ENCODE measurements at regions not wholly inside any gene's neighbourhood (a gene's known extent, or its start where the extent isn't known, plus 50 kb on each side); places are given as distances from the start of the nearest gene placed in this dataset.

DNA sequence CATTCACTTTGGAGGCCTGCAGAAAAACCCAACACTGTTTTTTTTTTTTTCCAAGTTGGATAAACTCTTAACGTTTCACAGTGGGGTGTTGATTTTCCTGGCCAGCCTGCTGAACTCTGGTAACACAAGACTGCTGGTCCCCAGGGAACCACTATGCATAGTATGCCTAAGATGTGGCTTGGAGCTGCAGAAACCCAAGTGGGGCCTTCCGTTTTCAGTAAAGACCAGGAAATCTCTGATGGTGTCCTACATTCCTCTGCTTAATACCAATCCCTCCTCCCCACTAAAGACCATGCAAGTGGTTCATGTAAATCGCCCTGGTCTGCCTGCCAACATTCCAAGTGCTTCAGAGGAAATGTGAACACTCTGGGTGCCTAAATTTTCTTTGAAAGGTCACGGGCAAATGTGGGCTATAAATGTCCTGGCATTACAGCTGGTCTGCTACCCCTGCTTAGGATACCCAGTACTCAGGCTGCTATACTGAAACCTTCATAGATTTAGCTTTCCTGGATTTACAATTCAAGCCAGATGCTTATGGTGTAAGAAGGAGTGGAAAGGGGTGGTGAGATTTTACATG lies 615.4 kb downstream of the MAFB start:
- H3K27ac ChIP-seq (ENCODE audit: low read length), result no peak overlapping the region
- H3K9ac ChIP-seq (ENCODE audit: low read length), result no peak overlapping the region
- H2AFZ ChIP-seq (ENCODE audit: low read depth, low read length), result no peak overlapping the region
- H3K4me1 ChIP-seq (ENCODE audit: low read length), result no peaks in the 10 kb centered on the region
- H4K20me1 ChIP-seq (ENCODE audit: insufficient read depth, low read length), result no peaks in the 10 kb centered on the region
- no peaks in the 10 kb centered on the region for H3K9me3 ChIP-seq (ENCODE audit: insufficient read depth, low read length)
- no peak for TF ChIP-seq EZH2phosphoT487 (IDR thresholded peaks at IDR 0.05; ENCODE audit: low read depth)
- TF ChIP-seq, protein P1, sequence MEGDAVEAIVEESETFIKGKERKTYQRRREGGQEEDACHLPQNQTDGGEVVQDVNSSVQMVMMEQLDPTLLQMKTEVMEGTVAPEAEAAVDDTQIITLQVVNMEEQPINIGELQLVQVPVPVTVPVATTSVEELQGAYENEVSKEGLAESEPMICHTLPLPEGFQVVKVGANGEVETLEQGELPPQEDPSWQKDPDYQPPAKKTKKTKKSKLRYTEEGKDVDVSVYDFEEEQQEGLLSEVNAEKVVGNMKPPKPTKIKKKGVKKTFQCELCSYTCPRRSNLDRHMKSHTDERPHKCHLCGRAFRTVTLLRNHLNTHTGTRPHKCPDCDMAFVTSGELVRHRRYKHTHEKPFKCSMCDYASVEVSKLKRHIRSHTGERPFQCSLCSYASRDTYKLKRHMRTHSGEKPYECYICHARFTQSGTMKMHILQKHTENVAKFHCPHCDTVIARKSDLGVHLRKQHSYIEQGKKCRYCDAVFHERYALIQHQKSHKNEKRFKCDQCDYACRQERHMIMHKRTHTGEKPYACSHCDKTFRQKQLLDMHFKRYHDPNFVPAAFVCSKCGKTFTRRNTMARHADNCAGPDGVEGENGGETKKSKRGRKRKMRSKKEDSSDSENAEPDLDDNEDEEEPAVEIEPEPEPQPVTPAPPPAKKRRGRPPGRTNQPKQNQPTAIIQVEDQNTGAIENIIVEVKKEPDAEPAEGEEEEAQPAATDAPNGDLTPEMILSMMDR (IDR thresholded peaks at IDR 0.05; ENCODE audit: low read depth, low read length), result no peak
- H3K27me3 ChIP-seq (ENCODE audit: low read depth, low read length), result no peaks in the 10 kb centered on the region
- no peaks in the 10 kb centered on the region for H3K79me2 ChIP-seq (ENCODE audit: low read length)
- no peaks in the 10 kb centered on the region for H3K36me3 ChIP-seq (replicated peaks; ENCODE audit: low read depth, low read length)
- H3K4me3 ChIP-seq (ENCODE audit: low read length), result no peak overlapping the region
- H3K4me2 ChIP-seq (ENCODE audit: low read length), result no peak overlapping the region

DNA sequence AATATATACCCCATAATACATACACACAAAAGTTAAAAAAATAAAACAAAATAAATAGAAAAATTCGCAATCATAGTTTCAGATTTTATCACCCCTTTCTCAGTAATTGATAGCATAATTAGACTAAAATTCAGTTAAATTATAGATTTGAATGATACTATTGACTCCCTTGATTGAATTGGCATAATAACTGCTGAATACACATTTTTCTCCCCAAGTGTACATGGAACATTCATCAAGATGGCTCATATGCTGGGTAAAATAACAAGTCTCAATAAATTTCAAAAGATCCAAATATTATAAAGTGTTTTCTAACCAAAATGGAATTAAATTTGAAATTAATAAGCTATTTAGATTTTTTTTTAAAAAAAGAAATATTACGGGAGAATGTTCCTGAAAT lies 616.1 kb downstream of the MAFB start:
- no peaks in the 10 kb centered on the region for H3K79me2 ChIP-seq (ENCODE audit: low read length)
- no peaks in the 10 kb centered on the region for H4K20me1 ChIP-seq (ENCODE audit: insufficient read depth, low read length)

DNA sequence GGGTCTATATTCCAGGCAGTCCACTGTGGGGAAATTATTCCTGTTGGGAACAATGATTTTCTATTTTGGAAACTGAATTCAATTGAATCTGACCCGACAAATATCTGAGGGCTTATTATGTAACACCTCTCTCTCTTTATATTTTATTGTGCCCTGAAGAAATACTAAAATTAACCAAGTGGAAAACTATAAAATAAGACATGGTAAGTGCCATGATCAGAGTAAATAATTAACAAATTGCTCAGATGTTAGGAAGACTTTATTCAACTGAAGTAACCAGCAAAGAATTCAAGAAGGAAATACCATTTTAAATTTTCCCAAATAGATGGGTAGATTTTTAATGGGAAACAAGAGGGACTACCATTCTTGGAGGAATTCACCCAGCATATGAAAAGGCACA lies 632.9 kb downstream of the MAFB start:
- Histone ChIP-seq H3K4me1 (ENCODE audit: low read length) (no peaks in the 10 kb centered on the region), H3K27ac (ENCODE audit: low read length) (no peak overlapping the region), H3K9me3 (ENCODE audit: insufficient read depth, low read length) (peaks cover 5% of the 10 kb centered on the region; the same call in 1 of the 2 replicates), H4K20me1 (ENCODE audit: insufficient read depth, low read length) (no peaks in the 10 kb centered on the region), H3K36me3 (replicated peaks; ENCODE audit: low read depth, low read length) (no peaks in the 10 kb centered on the region), H3K4me2 (ENCODE audit: low read length) (no peak overlapping the region), H3K4me3 (ENCODE audit: low read length) (no peak overlapping the region), H3K9ac (ENCODE audit: low read length) (no peak overlapping the region), H3K79me2 (ENCODE audit: low read length) (no peaks in the 10 kb centered on the region), H2AFZ (ENCODE audit: low read depth, low read length) (no peak overlapping the region), H3K27me3 (ENCODE audit: low read depth, low read length) (no peaks in the 10 kb centered on the region)
- no peak for TF ChIP-seq EZH2phosphoT487 (IDR thresholded peaks at IDR 0.05; ENCODE audit: low read depth)
- TF ChIP-seq, protein P1 (IDR thresholded peaks at IDR 0.05; ENCODE audit: low read depth, low read length), result no peak

More for the DNA sequence above, 616.1 kb downstream of the MAFB start:
- no peaks in the 10 kb centered on the region for H3K4me1 ChIP-seq (ENCODE audit: low read length)
- H3K4me2 ChIP-seq (ENCODE audit: low read length), result no peak overlapping the region
- H3K27ac ChIP-seq (ENCODE audit: low read length), result no peak overlapping the region
- no peak overlapping the region for H2AFZ ChIP-seq (ENCODE audit: low read depth, low read length)
- H3K9ac ChIP-seq (ENCODE audit: low read length), result no peak overlapping the region
- H3K4me3 ChIP-seq (ENCODE audit: low read length), result no peak overlapping the region
- no peak for TF ChIP-seq EZH2phosphoT487 (IDR thresholded peaks at IDR 0.05; ENCODE audit: low read depth)
- TF ChIP-seq, protein P1 (IDR thresholded peaks at IDR 0.05; ENCODE audit: low read depth, low read length), result no peak
- no peaks in the 10 kb centered on the region for H3K27me3 ChIP-seq (ENCODE audit: low read depth, low read length)
- no peaks in the 10 kb centered on the region for H3K9me3 ChIP-seq (ENCODE audit: insufficient read depth, low read length)
- no peaks in the 10 kb centered on the region for H3K36me3 ChIP-seq (replicated peaks; ENCODE audit: low read depth, low read length)

DNA sequence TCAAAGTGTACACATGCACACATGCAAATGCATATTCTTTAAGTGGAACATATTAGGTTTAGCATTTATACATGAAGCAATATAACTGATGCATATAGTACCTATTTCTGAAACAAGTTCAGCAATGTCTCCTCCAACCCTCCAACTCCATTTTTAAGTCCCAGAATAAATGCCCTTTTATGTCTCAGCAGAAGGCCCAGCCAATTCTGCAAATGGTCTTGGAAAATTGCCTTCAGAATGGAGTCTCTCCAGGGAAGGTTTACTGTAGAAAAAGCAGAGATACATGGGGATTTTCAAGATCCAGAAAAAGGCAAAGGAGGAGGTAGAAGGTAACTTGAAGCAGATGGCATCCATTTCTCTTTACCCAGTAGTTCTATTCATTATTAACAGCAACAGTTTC lies 633.3 kb downstream of the MAFB start:
- Histone ChIP-seq H3K4me2 (ENCODE audit: low read length) (no peak overlapping the region), H2AFZ (ENCODE audit: low read depth, low read length) (no peak overlapping the region), H3K4me1 (ENCODE audit: low read length) (no peaks in the 10 kb centered on the region), H3K9me3 (ENCODE audit: insufficient read depth, low read length) (peaks cover under 1% of the 10 kb centered on the region; the same call in 1 of the 2 replicates), H3K79me2 (ENCODE audit: low read length) (no peaks in the 10 kb centered on the region), H3K27ac (ENCODE audit: low read length) (no peak overlapping the region), H4K20me1 (ENCODE audit: insufficient read depth, low read length) (no peaks in the 10 kb centered on the region), H3K27me3 (ENCODE audit: low read depth, low read length) (no peaks in the 10 kb centered on the region), H3K9ac (ENCODE audit: low read length) (no peak overlapping the region), H3K36me3 (replicated peaks; ENCODE audit: low read depth, low read length) (no peaks in the 10 kb centered on the region), H3K4me3 (ENCODE audit: low read length) (no peak overlapping the region)
- TF ChIP-seq EZH2phosphoT487 (IDR thresholded peaks at IDR 0.05; ENCODE audit: low read depth), result no peak
- TF ChIP-seq, protein P1 (IDR thresholded peaks at IDR 0.05; ENCODE audit: low read depth, low read length), result no peak
